Uterus (tissue), 3 donors: ENCODE measurements at regions not wholly inside any gene's neighbourhood (a gene's known extent, or its start where the extent isn't known, plus 50 kb on each side); places are given as distances from the start of the nearest gene placed in this dataset.

Experiments
- DNase-seq, 2 donors: peaks; one replicate each; pipeline ENCODE4 v3.0.0-alpha.2; 2019 to 2020
- H3K27ac ChIP-seq, 2 donors: fragments of 200-600 bp; sonication (generic); 1 replicate in 1 of 2; 2 replicates in 1 of 2; pipeline ENCODE4 v1.5.1; 2016 to 2018
- H3K27me3 ChIP-seq, 2 donors: fragments of 200-600 bp; sonication (generic); one replicate each; pipeline ENCODE4 v1.5.1; 2018 to 2019; ENCODE audit warnings: control low read depth in 1 of 2
- H3K36me3 ChIP-seq, 2 donors: fragments of 200-600 bp; sonication (generic); one replicate each; pipeline ENCODE4 v1.5.1; 2019; ENCODE audit warnings: control low read depth in 1 of 2
- H3K4me1 ChIP-seq, 2 donors: fragments of 200-600 bp; sonication (generic); one replicate each; pipeline ENCODE4 v1.5.1; 2018 to 2019; ENCODE audit warnings: control low read depth in 1 of 2
- H3K4me3 ChIP-seq, 2 donors: fragments of 200-600 bp; sonication (generic); 1 replicate in 1 of 2; 2 replicates in 1 of 2; pipeline ENCODE4 v1.5.1; 2018 to 2019; ENCODE audit warnings: mild to moderate bottlenecking in 1 of 2
- H3K9me3 ChIP-seq, 2 donors: fragments of 200-600 bp; sonication (generic); one replicate each; pipeline ENCODE4 v1.5.1; 2019; ENCODE audit warnings: control low read depth in 1 of 2
- CTCF ChIP-seq, 4 experiments: fragments of 200-600 bp in 2 of 4; fragments of 450-650 bp in 2 of 4; sonication (generic) in 2 of 4; IDR thresholded peaks; one replicate each; pipeline ENCODE4 v1.5.1; 2016 to 2019; ENCODE audit warnings: antibody characterized with exemption in 4 of 4, mild to moderate bottlenecking in 2 of 4, moderate library complexity in 1 of 4
- POLR2A ChIP-seq, 2 donors: fragments of 450-650 bp; IDR thresholded peaks; one replicate each; pipeline ENCODE4 v1.6.1; 2016; ENCODE audit warnings: antibody characterized with exemption in 2 of 2, mild to moderate bottlenecking in 1 of 2, moderate library complexity in 1 of 2
- intact Hi-C: fragments of 100-400 bp; cut with DNase I; formaldehyde crosslinking; loops from one replicate; pipeline ENCODE4 v1.15.1; 2023; ENCODE audit warnings: low total_unique reads
- donor health status: DM: yes; HTN: yes; CAD: no.

DNA sequence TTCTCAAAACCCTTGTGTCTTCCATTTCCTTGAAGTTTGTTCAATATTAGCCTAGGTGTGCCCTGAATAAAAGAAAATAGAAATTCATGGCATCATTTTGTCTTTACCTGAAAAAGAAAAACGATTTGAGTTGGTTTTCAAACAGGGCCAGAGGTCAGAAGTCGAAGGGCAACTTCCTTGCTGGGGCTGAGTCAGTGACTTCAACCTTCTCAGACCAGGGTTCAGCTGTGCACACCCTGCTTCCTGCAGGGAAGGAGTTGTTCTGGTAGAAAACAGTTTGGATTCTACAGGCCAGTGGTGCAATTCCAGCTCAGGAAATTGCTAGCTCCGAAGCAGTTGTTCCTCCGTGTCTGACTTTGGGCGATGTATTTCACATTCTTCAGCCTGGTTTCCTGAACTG, 132.1 kb upstream of the SLC30A5 start:
- TF ChIP-seq CTCF (IDR thresholded peaks at IDR 0.05) (no peak), POLR2A (IDR thresholded peaks at IDR 0.05) (no peak)
- intact Hi-C loops: loop anchor here (5.0 kb wide), 1 partner anchor 674 kb away; no protein-coding TSS in a partner anchor
- Histone ChIP-seq H3K4me1 (peaks cover 0 to 6% of the 10 kb centered on the region in 2 donors), H3K27me3 (no peaks in the 10 kb centered on the region), H3K4me3 (no peak overlapping the region), H3K27ac (peak overlapping the region; percentile 80 to 90), H3K36me3 (no peaks in the 10 kb centered on the region), H3K9me3 (no peaks in the 10 kb centered on the region)
- DNase-seq: no peak

- Histone ChIP-seq H3K4me3 (no peak overlapping the region), H3K27ac (peak overlapping the region; percentile 80 to 90)
- TF ChIP-seq CTCF (IDR thresholded peaks at IDR 0.05) (peak; percentile 61 to 84 (median 81)), POLR2A (IDR thresholded peaks at IDR 0.05) (no peak)
Measured at GRCh38 chr5:68962757-68963484, 130.9 kb upstream of the SLC30A5 start.

GRCh38 chr5:68964679-68965078, 129.1 kb upstream of the SLC30A5 start:
- H3K9me3 ChIP-seq: no peaks in the 10 kb centered on the region
- H3K27me3 ChIP-seq: no peaks in the 10 kb centered on the region
- DNase-seq: no peak
- intact Hi-C loops: loop anchor here (5.0 kb wide), 1 partner anchor 677 kb away; no protein-coding TSS in a partner anchor
- H3K27ac ChIP-seq: peak overlapping the region in 1 of 2 donors; percentile 80
- no peak overlapping the region for H3K4me3 ChIP-seq
- H3K36me3 ChIP-seq: no peaks in the 10 kb centered on the region
- TF ChIP-seq POLR2A (IDR thresholded peaks at IDR 0.05): no peak
- TF ChIP-seq CTCF (IDR thresholded peaks at IDR 0.05): no peak
- H3K4me1 ChIP-seq: peaks cover 0 to 6% of the 10 kb centered on the region in 2 donors

More at GRCh38 chr5:68962757-68963484, 130.9 kb upstream of the SLC30A5 start:
- intact Hi-C loops: loop anchor here (5.0 kb wide), 1 partner anchor 676 kb away; no protein-coding TSS in a partner anchor
- no peaks in the 10 kb centered on the region for H3K9me3 ChIP-seq
- peak; percentile 79 to 86 for DNase-seq
- H3K4me1 ChIP-seq: peaks cover 0 to 6% of the 10 kb centered on the region in 2 donors
- no peaks in the 10 kb centered on the region for H3K27me3 ChIP-seq
- no peaks in the 10 kb centered on the region for H3K36me3 ChIP-seq

DNA sequence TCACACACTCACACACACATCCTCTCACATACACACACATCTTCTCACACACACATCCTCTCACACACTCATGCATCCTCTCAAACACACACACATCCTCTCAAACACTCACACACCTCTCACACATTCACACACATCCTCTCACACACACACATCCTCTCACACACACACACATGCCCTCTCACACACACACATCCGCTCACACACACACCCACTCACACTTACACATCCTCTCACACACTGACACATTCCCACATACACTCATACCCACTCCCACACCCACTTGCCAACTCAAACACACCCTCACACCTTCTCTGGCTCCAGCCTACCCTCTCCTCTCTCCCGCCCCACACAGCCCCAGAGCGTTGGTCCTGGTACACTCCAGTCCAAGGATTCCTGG, 127.9 kb upstream of the SLC30A5 start:
- DNase-seq: no peak
- H3K36me3 ChIP-seq: no peaks in the 10 kb centered on the region
- no peaks in the 10 kb centered on the region for H3K27me3 ChIP-seq
- intact Hi-C loops: no loop called here
- peak overlapping the region; percentile 33 to 41 for H3K27ac ChIP-seq
- H3K4me1 ChIP-seq: peaks cover 0 to 6% of the 10 kb centered on the region in 2 donors
- TF ChIP-seq CTCF (IDR thresholded peaks at IDR 0.05) (no peak), POLR2A (IDR thresholded peaks at IDR 0.05) (no peak)
- H3K9me3 ChIP-seq: no peaks in the 10 kb centered on the region
- H3K4me3 ChIP-seq: no peak overlapping the region

DNA sequence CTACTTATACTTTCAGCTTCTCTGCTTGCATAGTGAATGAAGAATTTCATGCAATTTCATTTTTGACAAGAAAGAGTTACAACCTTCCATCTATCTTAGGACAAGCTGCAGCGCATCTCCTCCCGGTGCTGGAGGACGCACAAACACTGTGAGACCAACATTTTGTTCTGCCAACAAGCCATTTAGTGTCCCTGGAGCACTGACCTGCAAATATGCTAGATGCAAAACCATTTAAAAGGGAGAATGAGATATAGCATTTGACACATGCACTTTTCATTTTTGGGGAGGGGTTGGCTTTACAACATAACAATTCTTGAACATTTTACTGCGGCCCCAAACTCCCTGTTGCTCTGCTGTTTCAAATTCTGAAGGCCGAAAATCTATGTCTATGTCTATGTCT, 127.2 kb upstream of the SLC30A5 start:
- Histone ChIP-seq H3K4me3 (no peak overlapping the region), H3K4me1 (peaks cover 0 to 6% of the 10 kb centered on the region in 2 donors), H3K27ac (peak overlapping the region in 1 of 2 donors; percentile 41), H3K36me3 (no peaks in the 10 kb centered on the region), H3K27me3 (no peaks in the 10 kb centered on the region), H3K9me3 (no peaks in the 10 kb centered on the region)
- no peak for DNase-seq
- TF ChIP-seq CTCF (IDR thresholded peaks at IDR 0.05) (no peak), POLR2A (IDR thresholded peaks at IDR 0.05) (no peak)
- intact Hi-C loops: no loop called here
